ENCODE measurements at regions not wholly inside any gene's neighbourhood (a gene's known extent, or its start where the extent isn't known, plus 50 kb on each side); places are given as distances from the start of the nearest gene placed in this dataset.

GRCh38 chr16:85327731-85328675 is 215.7 kb upstream of the CIBAR2 start:
- H3K27ac ChIP-seq (ENCODE audit: low read depth, low read length): peak overlapping the region; percentile 9
- Mint-ChIP-seq H3K4me3 (ENCODE audit: unreplicated experiment) (peak overlapping the region; percentile 6), H3K36me3 (ENCODE audit: low read depth, unreplicated experiment) (peaks cover 5% of the 10 kb centered on the region), H3K4me1 (ENCODE audit: low read depth, unreplicated experiment) (peaks cover 20% of the 10 kb centered on the region), H3K27ac (ENCODE audit: unreplicated experiment) (no peak overlapping the region), H3K9me3 (ENCODE audit: unreplicated experiment) (peaks cover 2% of the 10 kb centered on the region), H3K27me3 (ENCODE audit: low read depth, unreplicated experiment) (peaks cover 5% of the 10 kb centered on the region)
- H3K27me3 ChIP-seq (ENCODE audit: insufficient read depth, low read length): no peaks in the 10 kb centered on the region
- no peak for TF ChIP-seq CTCF (IDR thresholded peaks at IDR 0.05; ENCODE audit: insufficient read depth, low read depth, low read length)
- peaks cover 6% of the 10 kb centered on the region for H3K9me3 ChIP-seq (ENCODE audit: insufficient read depth, low read depth, low read length)
- DNase-seq (ENCODE audit: low read depth): no peak
- H3K4me2 ChIP-seq (ENCODE audit: low read length): peak overlapping the region; percentile 60
- no peaks in the 10 kb centered on the region for H3K79me2 ChIP-seq (ENCODE audit: insufficient read depth, low read length)
- H3K9ac ChIP-seq (ENCODE audit: low read length): peak overlapping the region; percentile 18
- no peak overlapping the region for H3K4me3 ChIP-seq (ENCODE audit: insufficient read depth, low read depth, low read length)
- H3K36me3 ChIP-seq (ENCODE audit: insufficient read depth, low read length): no peaks in the 10 kb centered on the region
- H2AFZ ChIP-seq (ENCODE audit: low read depth, low read length): no peak overlapping the region
- peaks cover 39% of the 10 kb centered on the region for H3K4me1 ChIP-seq (ENCODE audit: insufficient read depth, low read length)
- FAIRE-seq: no peak
- peaks cover 74% of the 10 kb centered on the region for H4K20me1 ChIP-seq (ENCODE audit: insufficient read depth, low read length)

DNA sequence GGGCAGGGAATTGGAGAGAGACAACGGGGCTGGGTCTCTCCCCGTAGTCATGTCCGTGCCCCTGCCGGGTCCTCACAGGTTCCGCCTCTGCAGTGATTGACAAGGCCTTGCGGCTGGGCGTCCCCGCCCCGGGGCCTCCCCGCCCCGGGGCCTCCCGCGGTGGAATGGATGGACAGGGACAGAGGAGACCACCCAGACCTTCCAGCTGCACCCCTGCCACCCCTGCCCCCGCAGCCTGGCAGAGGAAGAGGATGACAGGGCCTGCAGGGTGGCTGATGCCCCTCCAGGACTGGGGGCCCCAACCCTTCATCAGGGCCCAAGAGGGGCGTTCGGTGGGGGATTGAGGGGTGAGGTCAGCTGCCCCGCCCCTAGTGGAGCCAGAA is 216.4 kb upstream of the CIBAR2 start:
- H4K20me1 ChIP-seq (ENCODE audit: insufficient read depth, low read length): peaks cover 72% of the 10 kb centered on the region
- H3K27me3 ChIP-seq (ENCODE audit: insufficient read depth, low read length): no peaks in the 10 kb centered on the region
- H3K4me2 ChIP-seq (ENCODE audit: low read length): peak overlapping the region; percentile 60
- no peak overlapping the region for H3K4me3 ChIP-seq (ENCODE audit: insufficient read depth, low read depth, low read length)
- peak overlapping the region; percentile 6 for H3K4me3 Mint-ChIP-seq (ENCODE audit: unreplicated experiment)
- no peak overlapping the region for H2AFZ ChIP-seq (ENCODE audit: low read depth, low read length)
- H3K36me3 ChIP-seq (ENCODE audit: insufficient read depth, low read length): no peaks in the 10 kb centered on the region
- H3K4me1 Mint-ChIP-seq (ENCODE audit: low read depth, unreplicated experiment): peaks cover 20% of the 10 kb centered on the region
- H3K27ac ChIP-seq (ENCODE audit: low read depth, low read length): no peak overlapping the region
- H3K9me3 ChIP-seq (ENCODE audit: insufficient read depth, low read depth, low read length): peaks cover 6% of the 10 kb centered on the region
- no peak overlapping the region for H3K27ac Mint-ChIP-seq (ENCODE audit: unreplicated experiment)
- peaks cover 2% of the 10 kb centered on the region for H3K9me3 Mint-ChIP-seq (ENCODE audit: unreplicated experiment)
- H3K36me3 Mint-ChIP-seq (ENCODE audit: low read depth, unreplicated experiment): peaks cover 3% of the 10 kb centered on the region
- DNase-seq (ENCODE audit: low read depth): no peak
- no peak for FAIRE-seq
- peaks cover 5% of the 10 kb centered on the region for H3K27me3 Mint-ChIP-seq (ENCODE audit: low read depth, unreplicated experiment)
- peak overlapping the region; percentile 18 for H3K9ac ChIP-seq (ENCODE audit: low read length)
- no peak for TF ChIP-seq EZH2 (IDR thresholded peaks at IDR 0.05; ENCODE audit: insufficient read depth, low read length)
- no peak for TF ChIP-seq CTCF (IDR thresholded peaks at IDR 0.05; ENCODE audit: insufficient read depth, low read depth, low read length)
- no peaks in the 10 kb centered on the region for H3K79me2 ChIP-seq (ENCODE audit: insufficient read depth, low read length)
- H3K4me1 ChIP-seq (ENCODE audit: insufficient read depth, low read length): peaks cover 39% of the 10 kb centered on the region
